Right lobe of liver (tissue), 6 donors: ENCODE measurements at regions not wholly inside any gene's neighbourhood (a gene's known extent, or its start where the extent isn't known, plus 50 kb on each side); places are given as distances from the start of the nearest gene placed in this dataset.

Experiments used
- ATAC-seq, 4 donors: fragments of 200-7000 bp; cut with Tn5 transposase; one replicate each; pipeline ENCODE4 v1.9.1; 2020; ENCODE audit warnings: mild to moderate bottlenecking in 4 of 4, moderate library complexity in 4 of 4
- DNase-seq, 3 donors: peaks; one replicate each; pipeline ENCODE4 v3.0.0-alpha.2; 2020
- H3K27ac ChIP-seq, 3 donors: fragments of 200-600 bp; one replicate each; pipeline ENCODE4 v1.8.0; 2022
- H3K27me3 ChIP-seq, 2 donors: fragments of 200-600 bp; one replicate each; pipeline ENCODE4 v1.8.0; 2022
- H3K36me3 ChIP-seq, 4 donors: fragments of 200-600 bp; sonication (generic) in 1 of 4; one replicate each; pipeline versions ENCODE4 v1.5.1 to v1.8.0; 2017 to 2022; ENCODE audit warnings: control low read depth in 1 of 4
- H3K4me1 ChIP-seq, 4 donors: fragments of 200-600 bp; sonication (generic) in 1 of 4; one replicate each; pipeline versions ENCODE4 v1.5.1 to v1.8.0; 2017 to 2022; ENCODE audit warnings: control low read depth in 1 of 4
- H3K4me3 ChIP-seq, 3 donors: fragments of 200-600 bp; one replicate each; pipeline ENCODE4 v1.8.0; 2022
- H3K9me3 ChIP-seq, 4 donors: fragments of 200-600 bp; sonication (generic) in 1 of 4; one replicate each; pipeline versions ENCODE4 v1.5.1 to v1.8.0; 2017 to 2022; ENCODE audit warnings: control low read depth in 1 of 4
- CTCF ChIP-seq, 4 donors: fragments of 200-600 bp in 3 of 4; fragments of 450-650 bp in 1 of 4; IDR thresholded peaks; one replicate each; pipeline versions ENCODE4 v1.5.1 to v1.8.0; 2016 to 2022; ENCODE audit warnings: antibody characterized with exemption in 4 of 4, mild to moderate bottlenecking in 2 of 4
- POLR2A ChIP-seq: fragments of 450-650 bp; IDR thresholded peaks from one replicate; pipeline ENCODE4 v1.6.1; 2017; ENCODE audit warnings: antibody characterized with exemption, mild to moderate bottlenecking
- WGBS: methylation state at CpG from one replicate; pipeline ENCODE4 v1.1.6; 2018; ENCODE audit warnings: low coverage, low lambda C conversion rate; ENCODE audit not compliant: insufficient coverage; ENCODE audit errors: missing lambda C conversion rate; 5-methylcytosine and 5-hydroxymethylcytosine counted together
- intact Hi-C, 2 donors: fragments of 100-400 bp; cut with DNase I; formaldehyde crosslinking; loops; one replicate each; pipeline versions ENCODE4 v1.11.2 to v1.14.1; 2022
- donor health status: DM: no; HTN: yes; CAD: no.
- donor health status: DM: no; HTN: no; CAD: no.
- donor health status: DM: no; HTN: no; CAD: no.
- donor health status: DM: no; HTN: yes; CAD: no.
- donor health status: DM: no; HTN: yes; CAD: no.

- TF ChIP-seq POLR2A (no peak), CTCF (IDR thresholded peaks at IDR 0.05) (no peak)
- Histone ChIP-seq H3K27ac (no peak overlapping the region), H3K9me3 (no peaks in the 10 kb centered on the region), H3K36me3 (no peaks in the 10 kb centered on the region), H3K4me3 (no peak overlapping the region), H3K27me3 (peaks cover 0 to 3% of the 10 kb centered on the region in 2 donors), H3K4me1 (no peaks in the 10 kb centered on the region)
- intact Hi-C loops = no loop called here
- ATAC-seq (no peak), DNase-seq (no peak)
Observed at GRCh38 chr15:87135109-87135508, 1055.4 kb downstream of the AGBL1 start.

GRCh38 chr15:87133704-87134103 lies 1054.0 kb downstream of the AGBL1 start:
- peaks cover 0 to 3% of the 10 kb centered on the region in 2 donors for H3K27me3 ChIP-seq
- H3K9me3 ChIP-seq = no peaks in the 10 kb centered on the region
- intact Hi-C loops = no loop called here
- no peak for TF ChIP-seq CTCF (IDR thresholded peaks at IDR 0.05)
- no peak for TF ChIP-seq POLR2A
- H3K4me3 ChIP-seq = no peak overlapping the region
- no peaks in the 10 kb centered on the region for H3K36me3 ChIP-seq
- ATAC-seq (no peak), DNase-seq (no peak)
- no peaks in the 10 kb centered on the region for H3K4me1 ChIP-seq
- no peak overlapping the region for H3K27ac ChIP-seq

- DNase-seq = no peak
- no peaks in the 10 kb centered on the region for H3K4me1 ChIP-seq
- H3K27ac ChIP-seq = no peak overlapping the region
- H3K27me3 ChIP-seq = no peaks in the 10 kb centered on the region
- ATAC-seq = no peak
- no peaks in the 10 kb centered on the region for H3K36me3 ChIP-seq
- 40% methylated on average over 1 of the region's 1 CpG for WGBS
- no peaks in the 10 kb centered on the region for H3K9me3 ChIP-seq
- TF ChIP-seq CTCF (IDR thresholded peaks at IDR 0.05) (no peak), POLR2A (no peak)
- H3K4me3 ChIP-seq = no peak overlapping the region
- intact Hi-C loops = no loop called here
Observed at GRCh38 chr15:87131067-87131466, 1051.4 kb downstream of the AGBL1 start.

GRCh38 chr15:87129916-87130315 lies 1050.2 kb downstream of the AGBL1 start:
- DNase-seq = no peak
- ATAC-seq = no peak
- Histone ChIP-seq H3K27me3 (no peaks in the 10 kb centered on the region), H3K4me3 (no peak overlapping the region), H3K36me3 (no peaks in the 10 kb centered on the region), H3K9me3 (no peaks in the 10 kb centered on the region), H3K27ac (no peak overlapping the region), H3K4me1 (no peaks in the 10 kb centered on the region)
- 43% methylated on average over 1 of the region's 1 CpG for WGBS
- TF ChIP-seq CTCF (IDR thresholded peaks at IDR 0.05) (no peak), POLR2A (no peak)
- intact Hi-C loops = no loop called here

- Histone ChIP-seq H3K27me3 (no peaks in the 10 kb centered on the region), H3K4me3 (no peak overlapping the region), H3K36me3 (no peaks in the 10 kb centered on the region), H3K4me1 (no peaks in the 10 kb centered on the region), H3K9me3 (no peaks in the 10 kb centered on the region), H3K27ac (no peak overlapping the region)
- intact Hi-C loops = no loop called here
- 55% methylated on average over 11 of the region's 27 CpGs for WGBS
- ATAC-seq = no peak
- no peak for TF ChIP-seq POLR2A
- TF ChIP-seq CTCF (IDR thresholded peaks at IDR 0.05) = no peak
- no peak for DNase-seq
Observed at GRCh38 chr15:87123676-87124382, 1044.2 kb downstream of the AGBL1 start.
